ENCODE measurements at regions not wholly inside any gene's neighbourhood (a gene's known extent, or its start where the extent isn't known, plus 50 kb on each side); places are given as distances from the start of the nearest gene placed in this dataset.

DNA sequence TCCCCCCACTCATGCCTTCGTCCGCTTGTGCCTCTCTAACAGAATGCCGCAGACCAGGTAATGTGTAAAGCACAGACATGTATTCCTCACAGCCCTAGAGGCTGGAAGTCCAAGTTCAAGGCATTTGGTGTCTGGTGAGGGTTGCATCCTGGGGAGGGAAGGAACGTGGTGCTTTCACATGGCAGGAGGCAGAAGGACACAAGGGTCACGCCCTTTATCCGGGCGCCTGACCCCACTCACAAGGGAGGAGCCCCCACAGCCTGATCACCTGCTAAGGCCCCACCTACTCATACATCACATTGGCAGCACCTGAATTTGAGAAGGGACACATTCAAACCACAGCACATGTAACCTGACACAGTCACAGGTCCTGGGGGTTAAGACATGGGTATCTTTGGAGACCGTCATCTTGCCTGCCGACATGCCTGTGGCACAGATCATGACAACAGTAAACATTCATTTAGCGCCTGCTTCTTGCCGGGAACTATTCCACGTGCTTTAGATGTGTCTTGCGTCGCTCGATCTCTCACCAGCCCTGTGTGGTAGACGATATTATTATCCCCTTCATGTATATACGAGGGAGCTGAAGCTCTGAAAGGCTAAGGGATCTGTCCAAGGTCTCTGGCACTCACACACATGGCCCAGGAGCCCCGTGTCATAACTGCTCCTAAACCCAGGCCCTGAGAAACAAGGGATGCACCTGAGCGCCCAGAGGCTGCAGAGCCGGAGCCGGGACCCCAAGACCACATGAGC, 235.6 kb downstream of the NPHP4 start:
- Histone ChIP-seq H3K4me3 (ENCODE audit: low read depth, low read length) (no peak overlapping the region), H3K27ac (ENCODE audit: low read depth, low read length) (no peak overlapping the region), H3K27me3 (ENCODE audit: control insufficient read depth, insufficient read depth, low read length) (no peaks in the 10 kb centered on the region), H3K36me3 (ENCODE audit: control insufficient read depth, insufficient read depth, low read length) (no peaks in the 10 kb centered on the region), H3K9ac (ENCODE audit: low read length) (no peak overlapping the region), H3K9me3 (ENCODE audit: control insufficient read depth, insufficient read depth, low read depth, low read length) (peaks cover 6% of the 10 kb centered on the region), H3K4me1 (ENCODE audit: control insufficient read depth, insufficient read depth, low read length) (peaks cover 14% of the 10 kb centered on the region)

DNA sequence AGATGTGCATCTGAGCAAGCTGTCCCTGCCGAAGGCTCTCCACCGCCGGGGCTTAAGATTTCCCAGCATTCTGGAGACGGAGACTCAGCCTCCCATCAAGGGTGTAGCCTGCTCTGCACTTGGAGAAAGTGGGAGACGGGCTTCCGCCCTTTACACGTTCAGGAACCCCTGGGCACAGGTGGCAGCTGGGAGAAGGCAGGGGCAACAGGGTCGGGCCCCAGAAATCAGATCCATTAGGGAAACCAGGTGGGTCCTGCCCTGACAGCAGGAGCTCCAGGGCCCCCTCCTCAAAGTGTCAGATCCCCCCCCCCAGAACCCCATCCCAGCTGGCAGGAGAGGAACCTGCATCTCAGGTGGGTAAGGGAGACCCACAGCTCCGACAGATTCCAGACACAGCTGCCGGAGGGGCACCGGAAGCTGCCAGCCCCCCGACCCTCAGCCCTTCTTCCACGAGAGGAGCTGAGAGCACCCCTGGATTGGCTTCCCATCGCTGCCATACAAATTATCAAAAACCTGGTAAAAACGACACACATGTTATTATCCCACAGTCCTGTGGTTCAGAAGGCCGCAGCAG, 236.6 kb downstream of the NPHP4 start:
- Histone ChIP-seq H3K4me3 (ENCODE audit: low read depth, low read length) (no peak overlapping the region), H3K9me3 (ENCODE audit: control insufficient read depth, insufficient read depth, low read depth, low read length) (peaks cover 4% of the 10 kb centered on the region), H3K27me3 (ENCODE audit: control insufficient read depth, insufficient read depth, low read length) (no peaks in the 10 kb centered on the region), H3K27ac (ENCODE audit: low read depth, low read length) (no peak overlapping the region), H3K4me1 (ENCODE audit: control insufficient read depth, insufficient read depth, low read length) (peaks cover 17% of the 10 kb centered on the region), H3K36me3 (ENCODE audit: control insufficient read depth, insufficient read depth, low read length) (no peaks in the 10 kb centered on the region), H3K9ac (ENCODE audit: low read length) (no peak overlapping the region)

DNA sequence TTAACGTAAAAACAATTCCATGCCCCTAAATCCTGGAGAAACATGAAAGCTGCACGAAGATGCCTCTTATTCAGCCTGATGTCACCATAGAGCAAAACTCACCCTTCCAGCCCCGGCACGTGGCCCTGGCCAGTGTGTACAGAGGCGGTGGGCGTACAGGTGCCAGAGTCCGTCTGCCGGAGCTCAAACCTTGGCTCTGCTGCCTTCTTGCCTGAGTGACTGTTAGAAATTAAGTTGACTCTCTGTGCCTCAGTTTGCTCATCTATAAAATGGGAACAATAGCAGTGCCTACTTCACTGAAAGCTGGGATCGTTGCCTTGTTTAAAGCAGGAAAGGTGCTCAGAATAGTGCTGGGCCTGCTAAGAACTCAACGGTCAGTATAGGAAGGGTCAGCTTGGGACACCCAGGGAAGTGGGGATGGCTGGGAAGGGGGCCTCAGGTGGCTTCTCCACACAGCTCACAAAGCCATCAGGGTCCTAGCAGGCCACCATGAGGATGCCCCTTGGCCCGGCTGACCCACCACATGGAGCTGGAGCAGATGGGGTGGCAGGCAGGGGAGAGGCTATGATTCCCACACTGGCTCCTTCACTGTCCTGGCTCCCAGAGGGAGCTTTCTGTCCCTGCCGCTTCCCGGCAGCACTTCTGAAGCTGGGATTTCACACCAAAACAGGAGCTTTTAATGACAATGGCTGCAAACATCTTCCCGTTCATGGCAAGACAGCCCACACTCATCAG, 237.2 kb downstream of the NPHP4 start:
- Histone ChIP-seq H3K27ac (ENCODE audit: low read depth, low read length) (no peak overlapping the region), H3K4me3 (ENCODE audit: low read depth, low read length) (no peak overlapping the region), H3K9ac (ENCODE audit: low read length) (no peak overlapping the region), H3K27me3 (ENCODE audit: control insufficient read depth, insufficient read depth, low read length) (no peaks in the 10 kb centered on the region), H3K36me3 (ENCODE audit: control insufficient read depth, insufficient read depth, low read length) (no peaks in the 10 kb centered on the region), H3K9me3 (ENCODE audit: control insufficient read depth, insufficient read depth, low read depth, low read length) (no peaks in the 10 kb centered on the region), H3K4me1 (ENCODE audit: control insufficient read depth, insufficient read depth, low read length) (peaks cover 17% of the 10 kb centered on the region)

- H3K27ac ChIP-seq (ENCODE audit: low read depth, low read length): no peak overlapping the region
Measured at GRCh38 chr1:5753549-5754421, 238.4 kb downstream of the NPHP4 start.

DNA sequence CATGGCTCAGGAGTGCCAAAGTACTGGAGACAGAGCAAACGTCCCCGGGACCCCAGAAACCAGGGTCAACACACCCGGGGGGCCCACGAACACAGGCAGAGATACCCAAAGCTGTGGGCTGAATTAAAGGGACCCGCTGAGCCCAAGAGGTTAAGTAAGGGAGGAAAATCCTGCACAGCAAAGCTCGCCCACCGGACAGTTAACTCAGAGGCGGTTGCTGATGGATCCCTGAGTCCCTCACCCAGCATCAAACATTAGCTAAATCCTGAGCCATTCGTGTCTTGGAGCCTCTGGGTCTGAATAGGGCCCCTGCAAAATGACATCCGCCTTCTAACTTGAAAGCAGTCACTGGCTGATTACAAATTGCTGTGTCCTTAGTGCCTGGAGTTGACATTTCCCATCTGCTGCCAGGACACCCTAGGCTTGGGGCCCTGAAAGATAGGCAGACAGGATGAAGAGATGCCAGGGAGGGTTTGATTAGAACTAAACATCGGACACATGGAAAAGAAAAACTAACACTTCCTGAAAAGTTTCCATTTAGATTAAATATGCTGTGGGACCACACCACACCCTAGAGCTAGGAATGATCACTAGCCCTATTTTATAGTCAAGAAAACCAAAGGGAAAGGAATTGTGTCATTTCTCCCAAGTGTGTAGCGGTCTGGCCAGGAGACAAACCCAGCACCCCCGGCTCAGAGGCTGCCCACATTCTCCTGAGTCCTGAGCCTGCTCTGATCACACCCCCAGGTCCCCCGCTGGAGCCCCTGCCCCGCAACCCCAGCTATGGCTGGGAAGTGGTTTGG, 239.3 kb downstream of the NPHP4 start:
- Histone ChIP-seq H3K27me3 (ENCODE audit: control insufficient read depth, insufficient read depth, low read length) (peaks cover 6% of the 10 kb centered on the region; the same call in 1 of the 2 replicates), H3K36me3 (ENCODE audit: control insufficient read depth, insufficient read depth, low read length) (no peaks in the 10 kb centered on the region), H3K4me3 (ENCODE audit: low read depth, low read length) (no peak overlapping the region), H3K4me1 (ENCODE audit: control insufficient read depth, insufficient read depth, low read length) (peaks cover 17% of the 10 kb centered on the region), H3K9me3 (ENCODE audit: control insufficient read depth, insufficient read depth, low read depth, low read length) (no peaks in the 10 kb centered on the region), H3K27ac (ENCODE audit: low read depth, low read length) (no peak overlapping the region), H3K9ac (ENCODE audit: low read length) (no peak overlapping the region)

More at GRCh38 chr1:5753549-5754421, 238.4 kb downstream of the NPHP4 start:
- Histone ChIP-seq H3K4me3 (ENCODE audit: low read depth, low read length) (no peak overlapping the region), H3K9me3 (ENCODE audit: control insufficient read depth, insufficient read depth, low read depth, low read length) (no peaks in the 10 kb centered on the region), H3K36me3 (ENCODE audit: control insufficient read depth, insufficient read depth, low read length) (no peaks in the 10 kb centered on the region), H3K27me3 (ENCODE audit: control insufficient read depth, insufficient read depth, low read length) (peaks cover 6% of the 10 kb centered on the region; the same call in 1 of the 2 replicates), H3K4me1 (ENCODE audit: control insufficient read depth, insufficient read depth, low read length) (peaks cover 17% of the 10 kb centered on the region), H3K9ac (ENCODE audit: low read length) (no peak overlapping the region)

GRCh38 chr1:5751833-5752745, 240.1 kb downstream of the NPHP4 start:
- Histone ChIP-seq H3K27me3 (ENCODE audit: control insufficient read depth, insufficient read depth, low read length) (peaks cover 6% of the 10 kb centered on the region; the same call in 1 of the 2 replicates), H3K4me1 (ENCODE audit: control insufficient read depth, insufficient read depth, low read length) (peaks cover 20% of the 10 kb centered on the region), H3K36me3 (ENCODE audit: control insufficient read depth, insufficient read depth, low read length) (no peaks in the 10 kb centered on the region), H3K9me3 (ENCODE audit: control insufficient read depth, insufficient read depth, low read depth, low read length) (no peaks in the 10 kb centered on the region), H3K9ac (ENCODE audit: low read length) (no peak overlapping the region), H3K4me3 (ENCODE audit: low read depth, low read length) (no peak overlapping the region), H3K27ac (ENCODE audit: low read depth, low read length) (no peak overlapping the region)

DNA sequence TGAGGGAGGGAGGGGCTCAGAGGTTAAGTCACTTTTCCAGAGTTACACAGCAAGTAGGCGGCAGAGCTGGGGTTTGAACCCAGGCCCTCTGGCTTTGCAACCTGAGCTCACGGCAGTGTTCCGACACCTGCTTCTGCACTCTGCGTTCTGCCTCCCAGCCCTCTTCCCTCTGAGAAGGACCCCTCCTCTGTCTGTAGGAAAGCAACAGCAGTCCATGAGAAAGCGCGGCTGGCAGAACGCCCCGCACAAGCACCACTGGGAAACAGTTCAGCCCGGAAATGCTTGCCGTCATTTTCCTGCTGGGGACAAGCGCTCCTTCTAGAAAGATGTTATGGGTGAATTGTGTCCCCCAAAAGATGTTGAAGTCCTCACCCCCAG, 241.1 kb downstream of the NPHP4 start:
- H3K27me3 ChIP-seq (ENCODE audit: control insufficient read depth, insufficient read depth, low read length): peaks cover 6% of the 10 kb centered on the region; the same call in 1 of the 2 replicates
- peaks cover 23% of the 10 kb centered on the region for H3K4me1 ChIP-seq (ENCODE audit: control insufficient read depth, insufficient read depth, low read length)
- H3K27ac ChIP-seq (ENCODE audit: low read depth, low read length): no peak overlapping the region

DNA sequence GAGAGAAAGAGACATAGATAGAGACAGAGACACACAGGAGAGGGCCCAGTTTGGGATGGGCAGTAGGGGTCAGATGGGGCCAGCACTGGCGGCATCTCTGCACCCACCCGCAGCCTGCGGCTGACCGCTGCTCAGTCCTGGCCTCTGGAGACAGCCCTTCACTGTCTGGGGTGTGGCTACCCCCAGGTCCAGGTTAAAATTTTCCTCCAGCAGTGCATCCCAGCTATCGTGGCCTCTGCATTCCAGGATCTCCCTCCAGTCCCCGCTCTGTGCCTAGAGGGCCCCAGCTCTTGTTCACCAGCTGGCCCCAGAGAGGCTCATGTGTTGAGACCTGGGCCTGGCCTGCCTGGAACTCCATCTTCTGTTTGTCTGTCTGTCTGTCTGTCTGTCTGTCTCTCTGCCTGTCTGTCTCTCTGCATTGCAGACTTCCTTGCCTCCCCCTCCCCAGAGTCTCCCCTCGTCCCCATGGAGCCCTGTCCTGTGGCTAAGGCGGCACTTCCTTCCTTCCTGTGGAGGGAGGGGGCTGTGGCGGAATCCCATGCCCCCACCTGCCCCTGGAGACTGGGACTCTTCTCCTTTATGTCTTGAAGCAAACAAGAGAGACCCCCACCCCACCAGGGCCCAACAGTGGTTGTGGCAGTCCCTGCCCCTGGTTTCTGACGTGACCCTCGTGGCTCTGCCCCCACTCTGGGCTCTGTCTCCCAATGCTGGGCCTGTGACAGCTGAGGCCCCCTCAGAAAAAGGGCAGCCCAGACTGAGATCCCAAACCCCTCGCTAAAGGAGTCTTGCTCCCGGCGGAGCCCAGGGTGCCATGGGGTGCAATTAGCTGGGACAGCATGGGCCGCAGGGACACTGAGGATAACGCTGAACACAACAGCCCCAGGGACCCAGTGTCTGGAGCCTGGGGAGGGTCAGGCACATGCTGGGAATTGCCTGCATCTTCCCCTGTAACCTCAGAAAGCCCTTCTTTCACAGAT, 241.8 kb downstream of the NPHP4 start:
- H3K4me3 ChIP-seq (ENCODE audit: low read depth, low read length): no peak overlapping the region
- H3K27me3 ChIP-seq (ENCODE audit: control insufficient read depth, insufficient read depth, low read length): peaks cover 6% of the 10 kb centered on the region; the same call in 1 of the 2 replicates

More for the DNA sequence above, 241.1 kb downstream of the NPHP4 start:
- Histone ChIP-seq H3K9me3 (ENCODE audit: control insufficient read depth, insufficient read depth, low read depth, low read length) (no peaks in the 10 kb centered on the region), H3K4me3 (ENCODE audit: low read depth, low read length) (no peak overlapping the region), H3K36me3 (ENCODE audit: control insufficient read depth, insufficient read depth, low read length) (no peaks in the 10 kb centered on the region), H3K9ac (ENCODE audit: low read length) (no peak overlapping the region)

More for the DNA sequence above, 241.8 kb downstream of the NPHP4 start:
- H3K36me3 ChIP-seq (ENCODE audit: control insufficient read depth, insufficient read depth, low read length): no peaks in the 10 kb centered on the region
- H3K4me1 ChIP-seq (ENCODE audit: control insufficient read depth, insufficient read depth, low read length): peaks cover 25% of the 10 kb centered on the region
- no peaks in the 10 kb centered on the region for H3K9me3 ChIP-seq (ENCODE audit: control insufficient read depth, insufficient read depth, low read depth, low read length)
- no peak overlapping the region for H3K9ac ChIP-seq (ENCODE audit: low read length)
- H3K27ac ChIP-seq (ENCODE audit: low read depth, low read length): no peak overlapping the region

Data from HUES6 (cell line).